ENCODE measurements at regions not wholly inside any gene's neighbourhood (a gene's known extent, or its start where the extent isn't known, plus 50 kb on each side); places are given as distances from the start of the nearest gene placed in this dataset.

- TF ChIP-seq POLR2AphosphoS5 (IDR thresholded peaks at IDR 0.05; ENCODE audit: low read depth, low read length) = no peak
- no peak for TF ChIP-seq ZNF629 (CRISPR knock-in tag; conservative IDR thresholded peaks at IDR 0.05)
Observed at GRCh38 chr21:18174370-18174769, 70.3 kb upstream of the CHODL start.

Measured in HepG2 (cell line).